ENCODE measurements at regions not wholly inside any gene's neighbourhood (a gene's known extent, or its start where the extent isn't known, plus 50 kb on each side); places are given as distances from the start of the nearest gene placed in this dataset.

GRCh38 chr6:132072831-132073230 is 121.7 kb upstream of the CCN2 start:
- TF ChIP-seq, protein P1, sequence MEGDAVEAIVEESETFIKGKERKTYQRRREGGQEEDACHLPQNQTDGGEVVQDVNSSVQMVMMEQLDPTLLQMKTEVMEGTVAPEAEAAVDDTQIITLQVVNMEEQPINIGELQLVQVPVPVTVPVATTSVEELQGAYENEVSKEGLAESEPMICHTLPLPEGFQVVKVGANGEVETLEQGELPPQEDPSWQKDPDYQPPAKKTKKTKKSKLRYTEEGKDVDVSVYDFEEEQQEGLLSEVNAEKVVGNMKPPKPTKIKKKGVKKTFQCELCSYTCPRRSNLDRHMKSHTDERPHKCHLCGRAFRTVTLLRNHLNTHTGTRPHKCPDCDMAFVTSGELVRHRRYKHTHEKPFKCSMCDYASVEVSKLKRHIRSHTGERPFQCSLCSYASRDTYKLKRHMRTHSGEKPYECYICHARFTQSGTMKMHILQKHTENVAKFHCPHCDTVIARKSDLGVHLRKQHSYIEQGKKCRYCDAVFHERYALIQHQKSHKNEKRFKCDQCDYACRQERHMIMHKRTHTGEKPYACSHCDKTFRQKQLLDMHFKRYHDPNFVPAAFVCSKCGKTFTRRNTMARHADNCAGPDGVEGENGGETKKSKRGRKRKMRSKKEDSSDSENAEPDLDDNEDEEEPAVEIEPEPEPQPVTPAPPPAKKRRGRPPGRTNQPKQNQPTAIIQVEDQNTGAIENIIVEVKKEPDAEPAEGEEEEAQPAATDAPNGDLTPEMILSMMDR (IDR thresholded peaks at IDR 0.05; ENCODE audit: low read length), result no peak
- TF ChIP-seq EZH2 (IDR thresholded peaks at IDR 0.05; ENCODE audit: borderline replicate concordance, low read length), result no peak
